22Rv1 (cell line): ENCODE measurements at regions not wholly inside any gene's neighbourhood (a gene's known extent, or its start where the extent isn't known, plus 50 kb on each side); places are given as distances from the start of the nearest gene placed in this dataset.

Experiments
- H3K27ac ChIP-seq: fragments of 450-650 bp; 2 replicates; pipeline ENCODE4 v1.5.1; 2017
- ZFX ChIP-seq: fragments of 450-650 bp; IDR thresholded peaks from 2 replicates; pipeline ENCODE4 v1.6.1; 2017; ENCODE audit warnings: antibody characterized with exemption, borderline replicate concordance
- TF ChIP-seq, protein P1 (sequence below): fragments of 450-650 bp; IDR thresholded peaks from 2 replicates; pipeline ENCODE4 v1.5.1; 2017; ENCODE audit warnings: mild to moderate bottlenecking

DNA sequence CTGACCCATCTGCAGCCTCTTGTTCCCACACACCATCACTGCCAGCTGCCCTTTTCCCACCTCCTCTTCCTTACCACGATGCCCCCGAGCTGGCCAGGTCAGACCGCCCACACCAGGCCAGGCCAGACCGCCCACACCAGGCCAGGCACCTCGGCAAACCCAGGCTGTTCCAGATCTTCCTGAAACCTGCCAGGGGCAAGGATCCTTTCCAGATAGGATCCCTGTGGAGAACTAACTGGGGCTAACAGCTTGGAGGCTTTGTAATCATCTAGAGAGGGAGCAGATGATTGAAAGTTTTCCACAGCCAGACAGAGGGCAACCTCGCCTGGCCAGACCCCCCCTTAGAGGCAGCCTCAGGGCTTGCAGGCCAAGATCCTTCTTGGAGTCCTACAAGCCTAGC, 287.3 kb upstream of the TLE3 start:
- no peak for TF ChIP-seq ZFX
- TF ChIP-seq, protein P1, sequence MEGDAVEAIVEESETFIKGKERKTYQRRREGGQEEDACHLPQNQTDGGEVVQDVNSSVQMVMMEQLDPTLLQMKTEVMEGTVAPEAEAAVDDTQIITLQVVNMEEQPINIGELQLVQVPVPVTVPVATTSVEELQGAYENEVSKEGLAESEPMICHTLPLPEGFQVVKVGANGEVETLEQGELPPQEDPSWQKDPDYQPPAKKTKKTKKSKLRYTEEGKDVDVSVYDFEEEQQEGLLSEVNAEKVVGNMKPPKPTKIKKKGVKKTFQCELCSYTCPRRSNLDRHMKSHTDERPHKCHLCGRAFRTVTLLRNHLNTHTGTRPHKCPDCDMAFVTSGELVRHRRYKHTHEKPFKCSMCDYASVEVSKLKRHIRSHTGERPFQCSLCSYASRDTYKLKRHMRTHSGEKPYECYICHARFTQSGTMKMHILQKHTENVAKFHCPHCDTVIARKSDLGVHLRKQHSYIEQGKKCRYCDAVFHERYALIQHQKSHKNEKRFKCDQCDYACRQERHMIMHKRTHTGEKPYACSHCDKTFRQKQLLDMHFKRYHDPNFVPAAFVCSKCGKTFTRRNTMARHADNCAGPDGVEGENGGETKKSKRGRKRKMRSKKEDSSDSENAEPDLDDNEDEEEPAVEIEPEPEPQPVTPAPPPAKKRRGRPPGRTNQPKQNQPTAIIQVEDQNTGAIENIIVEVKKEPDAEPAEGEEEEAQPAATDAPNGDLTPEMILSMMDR, result no peak
- H3K27ac ChIP-seq, result no peak overlapping the region

DNA sequence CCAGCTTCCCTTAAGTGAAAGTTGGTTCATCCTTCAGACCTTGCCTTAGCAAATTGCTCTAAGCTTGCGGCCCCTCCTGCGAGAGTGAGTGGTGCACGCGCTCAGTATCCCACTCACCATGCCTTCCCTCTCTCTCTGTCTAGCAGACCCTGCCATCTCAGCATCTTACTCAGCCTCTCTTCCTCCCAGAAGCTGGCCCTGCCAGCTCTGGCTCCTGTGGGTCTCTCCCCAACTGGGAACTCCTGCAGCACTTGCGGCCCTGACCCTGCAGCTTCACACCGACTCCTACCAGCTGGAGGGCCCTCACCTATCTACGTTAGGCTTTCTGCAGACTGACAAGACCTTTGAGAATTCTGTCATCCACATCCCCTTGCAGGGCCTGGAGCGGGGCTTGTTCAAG, 286.1 kb upstream of the TLE3 start:
- H3K27ac ChIP-seq, result no peak overlapping the region
- TF ChIP-seq ZFX, result no peak
- TF ChIP-seq, protein P1, result no peak

DNA sequence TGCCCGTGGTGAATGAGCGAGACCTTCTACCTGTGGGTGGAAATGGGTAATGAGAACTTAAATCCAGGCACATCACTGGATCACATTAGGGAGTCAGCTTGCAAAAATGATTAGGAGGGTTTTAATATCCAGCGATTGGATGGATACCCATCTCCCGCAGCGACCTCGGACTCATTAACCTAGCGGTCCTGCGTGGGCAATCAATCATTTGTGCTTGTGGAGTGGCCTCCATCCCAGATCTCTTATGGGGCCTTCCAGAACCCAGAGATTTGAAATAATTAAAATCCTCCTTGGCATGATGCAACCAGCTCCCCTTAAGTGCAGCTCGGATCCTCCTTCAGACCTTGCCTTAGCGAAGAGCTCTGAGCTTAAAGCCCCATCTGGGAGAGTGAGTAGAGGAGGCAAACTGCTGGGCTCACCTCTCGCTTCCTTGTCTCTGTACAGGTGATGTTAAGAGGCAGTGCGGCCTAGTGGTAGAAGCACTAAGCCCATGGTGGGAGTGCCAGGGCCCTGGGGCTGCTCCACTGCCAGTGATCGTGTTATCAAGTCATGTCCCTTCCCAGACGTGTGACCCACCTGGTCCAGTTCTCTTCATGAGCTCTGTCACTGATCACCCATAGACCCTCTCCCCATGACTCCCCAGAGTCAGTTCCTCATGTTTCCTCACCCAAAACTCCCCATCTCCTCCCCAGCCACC, 285.2 kb upstream of the TLE3 start:
- no peak for TF ChIP-seq ZFX
- TF ChIP-seq, protein P1, result no peak
- no peak overlapping the region for H3K27ac ChIP-seq

DNA sequence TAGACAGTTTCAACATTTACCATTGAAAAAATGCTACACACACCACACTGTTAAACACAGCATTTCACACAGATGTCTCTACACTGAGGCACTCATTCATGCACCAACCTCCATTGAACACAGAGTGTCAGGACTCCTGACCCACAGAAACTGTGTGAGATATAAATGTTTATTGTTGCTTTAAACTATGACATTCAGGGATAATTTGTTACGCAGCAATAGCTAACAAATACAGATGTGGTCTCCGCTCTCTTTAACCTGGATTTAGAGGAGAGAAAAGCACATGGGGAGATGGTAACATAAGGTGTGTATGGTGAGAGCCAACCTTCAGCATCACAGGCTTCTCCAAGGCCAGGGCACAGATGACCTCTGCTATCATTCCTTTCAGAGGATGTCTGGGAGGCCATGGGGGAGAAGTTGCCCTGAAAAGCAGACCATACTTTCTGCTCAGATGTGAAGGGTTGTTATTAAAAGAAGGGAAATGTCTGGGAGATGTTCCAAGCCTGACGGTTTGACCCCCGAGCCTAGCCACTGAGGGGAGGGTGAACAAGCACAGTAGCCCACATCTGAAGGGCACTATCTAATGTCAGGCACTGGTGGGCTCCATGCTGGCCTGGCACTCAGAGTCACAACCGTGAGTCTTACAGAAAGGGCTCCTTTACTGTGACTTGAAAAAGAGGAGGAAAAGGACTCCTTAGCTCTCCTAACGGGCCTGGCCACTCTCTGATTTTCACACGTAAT, 284.5 kb upstream of the TLE3 start:
- TF ChIP-seq ZFX, result no peak
- TF ChIP-seq, protein P1, result no peak
- no peak overlapping the region for H3K27ac ChIP-seq

DNA sequence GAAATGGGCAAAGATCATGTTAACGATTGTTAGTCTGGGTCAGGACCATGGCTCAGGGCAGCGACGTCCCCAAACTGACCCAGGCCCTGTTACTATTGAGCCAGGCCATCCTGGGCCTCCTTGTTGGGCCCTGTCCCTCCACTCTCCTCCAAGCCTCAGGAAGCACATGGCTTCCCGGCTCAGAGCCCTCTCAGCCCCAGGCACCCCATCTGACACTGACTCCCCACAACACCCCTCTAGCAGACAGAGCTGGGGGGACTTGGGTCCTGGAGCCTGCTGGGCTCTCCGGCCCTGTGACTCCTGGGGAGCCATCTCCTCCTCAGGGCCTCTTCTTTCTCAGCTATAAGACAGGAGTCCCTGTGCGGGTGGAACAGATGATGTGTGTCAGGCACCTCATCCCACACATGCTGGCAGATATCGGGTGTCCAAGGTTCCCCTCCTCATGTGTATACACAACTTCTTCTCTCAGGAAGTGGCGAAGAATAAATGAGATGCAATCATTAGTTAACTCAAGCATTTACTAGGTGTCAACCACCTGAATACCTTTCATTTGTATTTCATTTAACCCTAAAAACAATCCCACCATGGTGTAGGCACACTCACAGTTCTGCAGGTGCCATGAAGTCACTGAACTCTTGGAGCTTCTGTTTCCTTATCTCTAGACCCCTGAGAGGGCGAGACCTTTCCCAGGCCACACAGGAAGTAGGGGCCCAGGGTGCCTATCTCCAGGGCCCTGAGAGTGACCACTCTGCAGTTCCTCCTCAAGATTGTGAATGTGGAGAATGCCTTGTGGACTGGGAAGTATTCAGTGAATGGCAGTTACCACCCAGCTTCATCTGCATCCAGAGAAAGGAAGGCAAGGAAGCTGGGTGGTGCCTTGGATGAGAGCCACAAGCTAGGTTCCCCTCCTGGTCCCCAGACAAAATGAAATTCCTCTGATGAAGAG, 282.5 kb upstream of the TLE3 start:
- no peak overlapping the region for H3K27ac ChIP-seq
- no peak for TF ChIP-seq ZFX
- TF ChIP-seq, protein P1, result no peak

DNA sequence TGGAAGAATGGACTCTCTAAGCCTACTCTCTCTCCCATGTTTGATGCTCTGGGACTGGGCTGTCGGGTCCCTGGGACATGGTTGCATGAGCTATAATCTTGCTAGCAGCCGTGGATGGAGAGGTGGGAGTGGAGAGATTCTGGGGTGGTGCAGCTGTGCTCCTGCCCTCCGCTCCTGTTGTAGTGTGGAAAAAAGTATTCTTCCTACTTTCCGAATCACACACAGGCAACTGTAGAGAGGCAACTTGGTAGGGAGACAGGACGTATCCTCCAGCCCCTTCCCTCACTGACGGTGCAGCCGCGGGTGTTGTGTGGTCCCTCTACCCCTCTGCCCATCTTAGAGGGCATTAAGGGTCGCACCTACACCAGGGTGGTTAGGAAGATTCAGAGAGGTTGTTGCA, 281.4 kb upstream of the TLE3 start:
- TF ChIP-seq, protein P1, result no peak
- TF ChIP-seq ZFX, result no peak

More for the DNA sequence above, 281.4 kb upstream of the TLE3 start:
- no peak overlapping the region for H3K27ac ChIP-seq
